ENCODE measurements at regions not wholly inside any gene's neighbourhood (a gene's known extent, or its start where the extent isn't known, plus 50 kb on each side); places are given as distances from the start of the nearest gene placed in this dataset.
A peak's percentile ranks its signal among the peaks of the same experiment; 100 is the strongest.

GRCh38 chr10:110394898-110395297 is 90.2 kb upstream of the SMNDC1 start:
- H3K4me2 ChIP-seq (ENCODE audit: low read length), result no peak overlapping the region
- H3K27ac ChIP-seq, result no peak overlapping the region
- no peaks in the 10 kb centered on the region for H3K27me3 ChIP-seq (ENCODE audit: control insufficient read depth, insufficient read depth, low read length)
- H3K9me3 ChIP-seq (ENCODE audit: control insufficient read depth, low read length), result no peaks in the 10 kb centered on the region
- no peaks in the 10 kb centered on the region for H3K79me2 ChIP-seq
- TF ChIP-seq, protein P1, sequence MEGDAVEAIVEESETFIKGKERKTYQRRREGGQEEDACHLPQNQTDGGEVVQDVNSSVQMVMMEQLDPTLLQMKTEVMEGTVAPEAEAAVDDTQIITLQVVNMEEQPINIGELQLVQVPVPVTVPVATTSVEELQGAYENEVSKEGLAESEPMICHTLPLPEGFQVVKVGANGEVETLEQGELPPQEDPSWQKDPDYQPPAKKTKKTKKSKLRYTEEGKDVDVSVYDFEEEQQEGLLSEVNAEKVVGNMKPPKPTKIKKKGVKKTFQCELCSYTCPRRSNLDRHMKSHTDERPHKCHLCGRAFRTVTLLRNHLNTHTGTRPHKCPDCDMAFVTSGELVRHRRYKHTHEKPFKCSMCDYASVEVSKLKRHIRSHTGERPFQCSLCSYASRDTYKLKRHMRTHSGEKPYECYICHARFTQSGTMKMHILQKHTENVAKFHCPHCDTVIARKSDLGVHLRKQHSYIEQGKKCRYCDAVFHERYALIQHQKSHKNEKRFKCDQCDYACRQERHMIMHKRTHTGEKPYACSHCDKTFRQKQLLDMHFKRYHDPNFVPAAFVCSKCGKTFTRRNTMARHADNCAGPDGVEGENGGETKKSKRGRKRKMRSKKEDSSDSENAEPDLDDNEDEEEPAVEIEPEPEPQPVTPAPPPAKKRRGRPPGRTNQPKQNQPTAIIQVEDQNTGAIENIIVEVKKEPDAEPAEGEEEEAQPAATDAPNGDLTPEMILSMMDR (IDR thresholded peaks at IDR 0.05), result no peak
- peaks cover 6% of the 10 kb centered on the region for H3K4me1 ChIP-seq
- H3K36me3 ChIP-seq (ENCODE audit: control insufficient read depth, insufficient read depth, low read length), result no peaks in the 10 kb centered on the region
- no peak overlapping the region for H3K4me3 ChIP-seq (ENCODE audit: low read depth, low read length)
- H3K9ac ChIP-seq, result no peak overlapping the region
- no peak overlapping the region for H2AFZ ChIP-seq

- H3K4me3 ChIP-seq (ENCODE audit: low read depth, low read length), result no peak overlapping the region
- peaks cover 6% of the 10 kb centered on the region for H3K4me1 ChIP-seq
- H3K9ac ChIP-seq, result no peak overlapping the region
- H3K4me2 ChIP-seq (ENCODE audit: low read length), result no peak overlapping the region
- peak overlapping the region; percentile 65 for H2AFZ ChIP-seq
- peak overlapping the region; percentile 30 for H3K27ac ChIP-seq
- no peaks in the 10 kb centered on the region for H3K36me3 ChIP-seq (ENCODE audit: control insufficient read depth, insufficient read depth, low read length)
- H3K79me2 ChIP-seq, result no peaks in the 10 kb centered on the region
- TF ChIP-seq, protein P1 (IDR thresholded peaks at IDR 0.05), result no peak
- no peaks in the 10 kb centered on the region for H3K9me3 ChIP-seq (ENCODE audit: control insufficient read depth, low read length)
- no peaks in the 10 kb centered on the region for H3K27me3 ChIP-seq (ENCODE audit: control insufficient read depth, insufficient read depth, low read length)
These were observed 90.9 kb upstream of the SMNDC1 start for GRCh38 chr10:110395350-110396283.

DNA sequence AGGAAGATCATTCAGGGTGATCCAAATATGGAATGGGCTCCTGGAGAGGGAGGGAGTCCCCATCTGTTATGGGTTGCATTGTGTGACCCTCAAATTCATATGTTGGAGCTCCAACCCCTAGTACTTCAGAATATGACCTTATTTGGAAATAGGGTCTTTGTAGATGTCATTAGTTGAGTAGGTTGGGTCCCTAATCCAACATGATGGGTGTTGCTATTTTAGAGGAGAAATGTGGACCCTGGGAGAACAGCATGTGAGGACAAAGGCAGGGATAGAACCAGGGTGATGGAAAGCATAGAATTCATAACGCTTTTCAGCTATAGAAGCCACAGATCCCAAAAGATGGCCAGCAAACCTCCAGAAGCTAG is 91.5 kb upstream of the SMNDC1 start:
- peaks cover 6% of the 10 kb centered on the region for H3K4me1 ChIP-seq
- H3K4me2 ChIP-seq (ENCODE audit: low read length), result no peak overlapping the region
- TF ChIP-seq, protein P1 (IDR thresholded peaks at IDR 0.05), result no peak
- H2AFZ ChIP-seq, result no peak overlapping the region
- no peak overlapping the region for H3K9ac ChIP-seq
- no peaks in the 10 kb centered on the region for H3K27me3 ChIP-seq (ENCODE audit: control insufficient read depth, insufficient read depth, low read length)
- no peaks in the 10 kb centered on the region for H3K9me3 ChIP-seq (ENCODE audit: control insufficient read depth, low read length)
- no peak overlapping the region for H3K4me3 ChIP-seq (ENCODE audit: low read depth, low read length)
- no peaks in the 10 kb centered on the region for H3K79me2 ChIP-seq
- no peaks in the 10 kb centered on the region for H3K36me3 ChIP-seq (ENCODE audit: control insufficient read depth, insufficient read depth, low read length)
- H3K27ac ChIP-seq, result peak overlapping the region; percentile 30

DNA sequence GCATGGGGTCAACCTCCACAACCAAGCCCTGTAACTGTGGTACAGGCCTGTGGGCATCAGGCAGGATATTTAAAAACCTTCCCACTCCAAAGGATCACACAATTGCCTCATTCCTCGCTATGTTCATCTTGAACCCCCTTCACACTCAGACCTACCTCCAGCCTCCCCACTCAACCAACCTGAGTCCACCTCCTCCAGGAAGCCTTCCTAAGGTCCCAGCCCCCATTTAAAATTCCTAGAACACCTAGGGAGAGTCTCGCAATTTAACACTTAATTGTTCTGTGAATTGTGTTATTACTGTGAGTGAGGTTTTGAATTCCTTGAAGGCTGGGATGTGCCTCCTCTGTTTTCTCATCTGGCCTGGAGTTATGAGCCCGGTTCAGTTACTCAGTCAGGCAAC is 93.1 kb upstream of the SMNDC1 start:
- Histone ChIP-seq H3K4me1 (peaks cover 6% of the 10 kb centered on the region), H3K27ac (no peak overlapping the region)

More for the DNA sequence above, 93.1 kb upstream of the SMNDC1 start:
- TF ChIP-seq, protein P1 (IDR thresholded peaks at IDR 0.05), result no peak
- Histone ChIP-seq H3K4me3 (ENCODE audit: low read depth, low read length) (no peak overlapping the region), H2AFZ (no peak overlapping the region), H3K27me3 (ENCODE audit: control insufficient read depth, insufficient read depth, low read length) (no peaks in the 10 kb centered on the region), H3K9me3 (ENCODE audit: control insufficient read depth, low read length) (no peaks in the 10 kb centered on the region), H3K79me2 (no peaks in the 10 kb centered on the region), H3K9ac (no peak overlapping the region), H3K4me2 (ENCODE audit: low read length) (no peak overlapping the region), H3K36me3 (ENCODE audit: control insufficient read depth, insufficient read depth, low read length) (no peaks in the 10 kb centered on the region)

All from parathyroid adenoma (tissue), 2 donors.